ENCODE measurements at regions not wholly inside any gene's neighbourhood (a gene's known extent, or its start where the extent isn't known, plus 50 kb on each side); places are given as distances from the start of the nearest gene placed in this dataset.

GRCh38 chr1:163773396-163773795, 451.6 kb downstream of the NUF2 start:
- no peak for DNase-seq (ENCODE audit: low read depth, low spot score)
- Histone ChIP-seq H3K4me3 (ENCODE audit: low read depth, low read length) (no peak overlapping the region), H3K27ac (ENCODE audit: low read depth, low read length) (no peak overlapping the region), H3K9me3 (ENCODE audit: control insufficient read depth, insufficient read depth, low read length) (no peaks in the 10 kb centered on the region), H3K27me3 (ENCODE audit: control insufficient read depth, insufficient read depth, low read length) (no peaks in the 10 kb centered on the region)
- POLR2A ChIA-PET = no interaction called here
- CTCF ChIA-PET = no interaction called here
- no peak for TF ChIP-seq CTCF (IDR thresholded peaks at IDR 0.05; ENCODE audit: low read depth, low read length)

GRCh38 chr1:163774401-163774945, 452.7 kb downstream of the NUF2 start:
- ChIA-PET POLR2A (no interaction called here), CTCF (no interaction called here)
- Histone ChIP-seq H3K4me3 (ENCODE audit: low read depth, low read length) (no peak overlapping the region), H3K27me3 (ENCODE audit: control insufficient read depth, insufficient read depth, low read length) (no peaks in the 10 kb centered on the region), H3K27ac (ENCODE audit: low read depth, low read length) (no peak overlapping the region), H3K9me3 (ENCODE audit: control insufficient read depth, insufficient read depth, low read length) (no peaks in the 10 kb centered on the region)
- no peak for TF ChIP-seq CTCF (IDR thresholded peaks at IDR 0.05; ENCODE audit: low read depth, low read length)
- no peak for DNase-seq (ENCODE audit: low read depth, low spot score)

GRCh38 chr1:163774978-163775620, 453.3 kb downstream of the NUF2 start:
- ChIA-PET POLR2A (no interaction called here), CTCF (no interaction called here)
- DNase-seq (ENCODE audit: low read depth, low spot score) = no peak
- Histone ChIP-seq H3K27me3 (ENCODE audit: control insufficient read depth, insufficient read depth, low read length) (no peaks in the 10 kb centered on the region), H3K9me3 (ENCODE audit: control insufficient read depth, insufficient read depth, low read length) (no peaks in the 10 kb centered on the region), H3K27ac (ENCODE audit: low read depth, low read length) (no peak overlapping the region), H3K4me3 (ENCODE audit: low read depth, low read length) (no peak overlapping the region)
- no peak for TF ChIP-seq CTCF (IDR thresholded peaks at IDR 0.05; ENCODE audit: low read depth, low read length)

GRCh38 chr1:163777205-163777604, 455.5 kb downstream of the NUF2 start:
- no peaks in the 10 kb centered on the region for H3K27me3 ChIP-seq (ENCODE audit: control insufficient read depth, insufficient read depth, low read length)
- DNase-seq (ENCODE audit: low read depth, low spot score) = no peak
- POLR2A ChIA-PET = no interaction called here

More at GRCh38 chr1:163777205-163777604, 455.5 kb downstream of the NUF2 start:
- no peak overlapping the region for H3K27ac ChIP-seq (ENCODE audit: low read depth, low read length)
- no peaks in the 10 kb centered on the region for H3K9me3 ChIP-seq (ENCODE audit: control insufficient read depth, insufficient read depth, low read length)
- CTCF ChIA-PET = no interaction called here
- H3K4me3 ChIP-seq (ENCODE audit: low read depth, low read length) = no peak overlapping the region
- TF ChIP-seq CTCF (IDR thresholded peaks at IDR 0.05; ENCODE audit: low read depth, low read length) = no peak
